Limb (tissue), 2 donors: ENCODE measurements at regions not wholly inside any gene's neighbourhood (a gene's known extent, or its start where the extent isn't known, plus 50 kb on each side); places are given as distances from the start of the nearest gene placed in this dataset.

Source experiments
- DNase-seq, 2 donors: peaks; one replicate each; pipeline ENCODE4 v3.0.0-alpha.2; 2016; ENCODE audit errors: extremely low spot score in 2 of 2

- DNase-seq = no peak
Observed at GRCh38 chr13:73720216-73720840, 413.9 kb downstream of the KLF12 start.

- no peak for DNase-seq
Observed at GRCh38 chr13:73718246-73718645, 416.0 kb downstream of the KLF12 start.

GRCh38 chr13:73717632-73718031, 416.6 kb downstream of the KLF12 start:
- no peak for DNase-seq

GRCh38 chr13:73715911-73716510, 418.2 kb downstream of the KLF12 start:
- DNase-seq = no peak

DNA sequence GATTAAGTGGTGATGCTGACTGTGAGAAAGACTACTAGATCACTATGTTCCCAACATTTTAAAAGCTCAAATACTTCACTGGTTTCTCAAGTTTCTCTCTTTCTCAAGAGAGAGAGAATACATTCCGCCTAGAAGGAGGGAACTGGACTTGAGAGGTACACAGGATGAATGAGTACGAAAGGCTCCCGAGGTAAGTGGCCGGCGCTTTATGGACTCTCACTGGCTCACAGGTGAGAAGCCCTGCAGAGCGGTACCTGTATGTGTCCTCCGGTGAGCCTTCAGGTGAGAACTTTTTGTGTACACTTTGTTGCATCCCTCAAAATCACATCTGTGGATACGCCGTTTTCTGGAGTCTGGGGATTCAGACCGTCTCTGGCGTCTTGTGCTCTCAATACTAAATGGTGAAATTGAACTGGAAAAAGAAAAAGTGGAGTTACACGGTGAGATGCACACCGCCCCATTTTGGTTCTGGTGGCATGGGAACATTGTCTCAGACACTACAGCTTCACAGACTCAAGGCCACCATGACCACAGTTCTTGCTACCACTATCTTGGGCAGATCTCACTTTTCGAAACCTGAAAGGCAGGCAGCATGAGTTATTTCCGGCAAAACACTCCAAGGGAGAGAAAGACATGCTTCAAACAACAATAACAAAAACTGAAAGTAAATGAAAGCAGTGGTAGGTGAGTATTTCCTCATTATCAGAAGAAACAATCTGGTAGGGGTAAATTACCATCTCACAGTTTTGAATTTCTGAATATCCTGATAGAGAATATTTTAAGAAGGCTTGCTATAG, 418.9 kb downstream of the KLF12 start:
- no peak for DNase-seq

- no peak for DNase-seq
Observed at GRCh38 chr13:73714522-73714921, 419.7 kb downstream of the KLF12 start.

- DNase-seq = peak; percentile 66 to 88
Observed at GRCh38 chr13:73708393-73708985, 425.7 kb downstream of the KLF12 start.

DNA sequence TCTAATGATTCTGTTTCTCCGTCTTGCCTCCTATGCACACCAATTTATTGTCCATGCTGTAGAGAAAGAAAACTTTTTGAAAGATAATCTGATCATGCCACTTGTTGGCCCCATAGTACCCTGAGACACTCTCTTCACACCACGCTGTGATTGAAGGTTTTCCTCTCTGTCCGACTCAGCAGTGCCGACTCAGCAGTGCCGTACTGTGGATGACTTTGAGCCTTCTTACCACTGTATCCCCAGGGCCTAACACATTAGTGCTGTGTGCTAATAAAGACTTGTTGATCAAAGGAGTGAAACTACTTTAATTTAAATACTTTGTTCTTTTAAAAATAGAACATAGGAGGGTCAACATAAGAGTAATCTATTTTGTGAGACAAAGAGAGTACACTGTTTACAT, 429.6 kb downstream of the KLF12 start:
- no peak for DNase-seq

- no peak for DNase-seq
Observed at GRCh38 chr13:73703606-73704005, 430.6 kb downstream of the KLF12 start.

- no peak for DNase-seq
Observed at GRCh38 chr13:73702419-73703071, 431.7 kb downstream of the KLF12 start.

DNA sequence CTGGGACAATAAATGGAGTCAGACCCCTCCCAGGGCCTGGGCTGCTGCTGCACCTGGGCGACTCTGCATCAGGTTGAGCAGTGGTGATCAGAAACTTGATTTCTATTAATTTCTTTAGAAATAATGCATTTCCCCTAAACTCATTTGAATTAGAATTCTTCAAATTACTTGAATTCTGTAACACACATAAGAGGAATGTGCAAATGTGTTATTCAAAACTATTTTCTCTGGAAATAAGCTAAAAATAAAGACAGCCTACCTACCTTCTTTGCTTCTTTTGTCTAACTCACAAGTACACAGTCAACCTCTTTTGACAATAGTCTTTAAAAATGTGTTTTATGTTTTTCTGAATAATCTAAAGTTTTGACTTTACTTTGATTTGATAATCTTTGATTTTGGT, 433.0 kb downstream of the KLF12 start:
- no peak for DNase-seq

DNA sequence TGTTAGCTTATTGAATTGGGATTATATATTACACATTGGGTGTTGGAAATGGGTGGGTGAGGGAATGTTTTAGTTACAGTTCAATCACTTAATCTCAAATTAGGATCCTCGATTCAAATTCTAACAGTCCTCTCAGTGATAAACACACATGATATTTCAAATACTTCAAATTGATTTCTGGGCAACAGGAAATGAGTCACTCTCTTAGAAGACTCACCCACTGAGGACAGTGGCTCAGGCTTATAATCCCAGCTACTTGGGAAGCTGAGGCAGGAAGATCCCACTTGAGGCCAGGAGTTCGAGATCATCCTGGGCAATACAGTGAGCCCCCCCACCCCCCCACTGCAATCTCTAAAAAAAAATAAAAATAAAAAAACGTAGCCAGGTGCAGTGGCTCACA, 435.3 kb downstream of the KLF12 start:
- no peak for DNase-seq

DNA sequence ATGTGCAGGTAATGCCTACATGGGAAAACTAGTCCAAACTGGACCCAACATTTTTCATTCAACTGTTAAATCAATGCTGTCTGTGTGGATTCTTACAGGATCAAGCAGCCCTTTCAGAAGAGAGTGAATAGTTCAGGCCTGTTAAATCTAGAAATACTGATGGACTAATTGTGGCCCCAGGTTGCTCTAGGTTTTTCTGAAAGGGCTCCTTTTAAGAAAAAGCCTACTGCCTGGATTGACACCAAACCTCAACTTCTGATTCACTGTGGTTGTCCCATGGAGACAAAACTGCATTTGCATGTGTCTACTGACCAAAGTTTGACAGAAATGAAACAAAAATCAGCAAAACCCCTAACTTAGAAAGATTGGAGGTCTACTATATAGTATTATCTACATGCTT, 437.0 kb downstream of the KLF12 start:
- no peak for DNase-seq

GRCh38 chr13:73696713-73697112, 437.5 kb downstream of the KLF12 start:
- DNase-seq = no peak

DNA sequence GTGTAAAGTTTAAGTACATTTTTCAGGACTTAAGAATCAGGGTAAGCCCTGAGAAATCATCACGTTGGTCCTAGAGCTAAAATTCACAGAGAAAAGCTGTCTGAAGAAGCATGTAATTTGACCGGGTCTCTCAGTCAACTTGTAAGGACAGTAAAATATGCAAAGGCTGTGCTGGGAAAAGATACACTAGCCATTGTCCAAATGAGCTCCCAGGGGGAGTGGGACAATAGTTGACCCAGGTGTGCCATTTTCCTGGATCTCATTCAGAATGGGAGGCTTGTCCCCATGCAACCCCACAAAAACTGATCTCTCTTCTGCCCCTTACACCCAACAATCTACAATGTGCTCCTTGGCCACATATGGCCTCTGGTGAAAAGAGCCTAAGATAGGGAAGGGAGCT, 437.9 kb downstream of the KLF12 start:
- DNase-seq = no peak

DNA sequence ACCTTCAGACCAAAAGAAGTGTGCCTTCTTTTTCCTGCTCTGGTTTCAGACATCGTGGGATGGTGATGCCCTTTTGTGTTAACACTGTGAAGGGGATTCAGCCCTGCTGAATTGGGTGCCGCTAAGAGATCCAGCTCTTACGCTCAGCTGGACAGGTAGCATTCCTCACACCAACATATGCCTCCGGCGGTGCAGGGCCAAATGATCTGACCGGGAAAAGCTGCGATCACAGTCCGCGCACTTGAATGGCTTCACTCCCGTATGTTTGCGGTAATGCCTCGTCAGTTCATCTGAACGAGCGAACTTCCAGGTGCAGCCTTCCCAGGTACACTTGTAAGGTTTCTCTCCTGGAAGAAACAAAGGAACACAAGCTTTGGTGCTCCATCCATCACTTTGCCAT, 438.9 kb downstream of the KLF12 start:
- DNase-seq = no peak

GRCh38 chr13:73693215-73693614, 441.0 kb downstream of the KLF12 start:
- DNase-seq = no peak

- no peak for DNase-seq
Observed at GRCh38 chr13:73691891-73692290, 442.3 kb downstream of the KLF12 start.

DNA sequence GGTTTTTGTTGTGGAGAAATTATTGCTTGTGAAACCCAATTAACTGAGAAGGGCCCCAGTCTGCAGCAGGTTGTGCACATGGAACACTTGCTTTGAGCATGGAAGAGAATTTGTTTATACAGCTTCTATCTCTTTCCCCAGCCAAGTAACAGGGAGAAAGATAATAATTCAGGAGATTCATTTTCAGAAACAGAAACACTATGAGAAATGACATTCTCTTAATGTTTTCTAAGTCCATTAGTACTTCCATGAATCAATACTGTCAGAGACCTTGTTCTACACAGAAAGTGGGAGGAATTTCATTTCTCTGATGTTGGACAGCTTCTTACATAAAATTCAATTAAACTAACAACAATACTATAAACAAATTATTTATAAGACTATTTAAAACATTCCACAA, 446.3 kb downstream of the KLF12 start:
- DNase-seq = no peak

DNA sequence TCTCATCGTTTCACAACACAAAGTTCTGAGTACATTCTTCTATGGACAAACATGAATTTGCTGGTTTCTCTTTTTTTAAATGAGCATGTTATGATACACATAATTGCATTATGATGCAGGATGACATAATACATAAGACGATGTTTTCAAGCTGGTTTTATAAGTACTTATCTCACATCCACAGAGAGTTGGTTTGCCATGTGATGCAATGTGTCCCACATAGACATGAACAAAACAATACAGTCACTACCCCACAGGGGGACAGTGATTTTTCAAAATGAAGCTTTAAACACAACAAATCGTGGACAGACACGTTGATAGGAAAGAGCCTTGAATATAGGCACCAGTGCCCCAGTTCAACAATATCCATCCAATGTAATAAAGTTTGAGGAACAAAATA, 447.1 kb downstream of the KLF12 start:
- DNase-seq = no peak

DNA sequence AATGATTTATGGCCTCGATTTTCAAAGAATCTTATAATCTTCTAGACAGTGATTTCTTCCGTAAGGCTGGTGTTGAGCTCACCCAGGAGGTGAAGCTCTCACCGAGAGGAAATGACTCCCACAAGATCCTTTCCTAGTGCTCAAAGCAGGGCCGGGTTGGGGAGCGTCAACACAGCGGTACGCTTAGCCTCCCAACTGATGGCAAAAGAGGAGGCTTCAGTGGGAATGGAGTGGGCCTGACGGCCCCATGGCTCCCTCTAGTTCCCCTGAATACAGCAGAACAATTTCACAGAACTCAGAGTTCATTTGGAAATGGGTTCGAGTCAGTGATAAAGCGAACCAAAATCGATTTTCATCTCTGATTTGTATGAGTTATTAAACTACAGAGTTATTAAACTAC, 449.5 kb downstream of the KLF12 start:
- DNase-seq = no peak

DNA sequence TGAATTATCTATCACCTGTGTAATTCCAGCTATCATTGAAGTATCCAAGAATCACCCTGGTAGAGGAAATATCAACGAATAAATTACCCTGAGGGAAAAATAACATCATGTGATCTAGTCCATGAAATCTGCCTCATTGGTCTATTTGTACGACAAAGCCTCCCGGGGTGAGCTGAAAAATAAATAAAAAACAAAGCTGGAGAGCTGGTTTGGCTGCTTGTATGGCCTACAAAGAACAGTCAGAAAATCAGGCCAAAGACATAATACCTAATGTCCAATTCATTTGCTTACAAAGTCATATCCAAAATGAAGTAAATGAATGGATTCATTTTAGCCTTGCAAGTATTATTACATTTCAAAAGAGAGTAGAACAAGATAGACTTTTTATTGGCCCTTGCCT, 449.9 kb downstream of the KLF12 start:
- no peak for DNase-seq
